ENCODE measurements at regions not wholly inside any gene's neighbourhood (a gene's known extent, or its start where the extent isn't known, plus 50 kb on each side); places are given as distances from the start of the nearest gene placed in this dataset.

DNA sequence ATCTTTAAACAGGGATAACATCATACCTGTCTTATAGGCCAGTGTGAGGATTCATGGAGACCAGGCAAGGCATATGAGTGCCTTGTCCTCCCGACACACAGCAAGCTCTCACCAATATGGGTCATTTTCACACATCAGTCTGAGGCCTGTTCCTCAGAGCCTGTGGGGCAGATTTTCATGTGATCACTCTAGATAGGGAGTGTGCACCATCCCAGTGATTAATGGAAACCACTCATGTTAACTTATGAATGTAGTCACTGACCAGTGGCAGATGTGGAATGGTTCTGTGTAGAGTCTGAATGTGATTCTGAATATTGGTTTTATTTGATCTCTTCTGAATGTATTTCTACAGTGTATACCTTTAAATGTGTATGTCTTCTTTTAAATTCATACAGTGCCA is 219.7 kb upstream of the SFSWAP start:
- Histone ChIP-seq H3K36me3 (no peaks in the 10 kb centered on the region), H3K4me3 (ENCODE audit: low read depth, low read length) (no peak overlapping the region), H3K4me1 (no peaks in the 10 kb centered on the region), H3K27me3 (no peaks in the 10 kb centered on the region; the same call in 1 of the 2 replicates), H3K9me3 (no peaks in the 10 kb centered on the region)
- TF ChIP-seq, protein P1, sequence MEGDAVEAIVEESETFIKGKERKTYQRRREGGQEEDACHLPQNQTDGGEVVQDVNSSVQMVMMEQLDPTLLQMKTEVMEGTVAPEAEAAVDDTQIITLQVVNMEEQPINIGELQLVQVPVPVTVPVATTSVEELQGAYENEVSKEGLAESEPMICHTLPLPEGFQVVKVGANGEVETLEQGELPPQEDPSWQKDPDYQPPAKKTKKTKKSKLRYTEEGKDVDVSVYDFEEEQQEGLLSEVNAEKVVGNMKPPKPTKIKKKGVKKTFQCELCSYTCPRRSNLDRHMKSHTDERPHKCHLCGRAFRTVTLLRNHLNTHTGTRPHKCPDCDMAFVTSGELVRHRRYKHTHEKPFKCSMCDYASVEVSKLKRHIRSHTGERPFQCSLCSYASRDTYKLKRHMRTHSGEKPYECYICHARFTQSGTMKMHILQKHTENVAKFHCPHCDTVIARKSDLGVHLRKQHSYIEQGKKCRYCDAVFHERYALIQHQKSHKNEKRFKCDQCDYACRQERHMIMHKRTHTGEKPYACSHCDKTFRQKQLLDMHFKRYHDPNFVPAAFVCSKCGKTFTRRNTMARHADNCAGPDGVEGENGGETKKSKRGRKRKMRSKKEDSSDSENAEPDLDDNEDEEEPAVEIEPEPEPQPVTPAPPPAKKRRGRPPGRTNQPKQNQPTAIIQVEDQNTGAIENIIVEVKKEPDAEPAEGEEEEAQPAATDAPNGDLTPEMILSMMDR (IDR thresholded peaks at IDR 0.05; ENCODE audit: low read depth, low read length) = no peak
- DNase-seq = no peak

DNA sequence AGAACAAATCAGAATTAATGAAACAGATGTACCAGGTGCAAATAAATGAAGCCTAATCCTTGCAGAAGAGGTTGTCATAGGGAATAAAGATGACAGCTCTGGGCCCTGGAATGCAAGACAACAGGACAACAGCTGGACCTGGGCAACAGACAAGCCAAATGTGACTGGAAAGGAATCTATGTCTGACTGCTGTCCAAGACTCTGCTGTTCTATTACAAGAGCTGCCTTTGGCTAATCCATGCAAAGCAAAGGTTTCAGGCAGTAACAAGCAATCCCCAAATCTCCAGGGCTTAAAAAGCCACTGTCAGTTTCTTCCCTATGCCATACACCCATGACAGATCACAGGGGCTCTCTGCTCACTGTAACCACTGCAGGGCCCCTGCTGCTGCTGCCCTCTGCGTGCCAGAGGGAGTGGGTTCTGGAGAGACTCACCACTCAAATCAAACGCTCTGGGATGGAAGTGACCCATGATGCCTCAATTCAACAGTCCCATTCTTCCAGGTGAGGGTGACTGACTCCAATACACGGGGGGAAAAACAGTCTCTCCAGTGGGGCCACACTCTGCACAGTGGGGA is 218.9 kb upstream of the SFSWAP start:
- TF ChIP-seq, protein P1 (IDR thresholded peaks at IDR 0.05; ENCODE audit: low read depth, low read length) = no peak
- Histone ChIP-seq H3K4me3 (ENCODE audit: low read depth, low read length) (no peak overlapping the region), H3K9me3 (no peaks in the 10 kb centered on the region), H3K4me1 (no peaks in the 10 kb centered on the region), H3K27me3 (no peaks in the 10 kb centered on the region; the same call in 1 of the 2 replicates), H3K36me3 (no peaks in the 10 kb centered on the region)
- DNase-seq = no peak

DNA sequence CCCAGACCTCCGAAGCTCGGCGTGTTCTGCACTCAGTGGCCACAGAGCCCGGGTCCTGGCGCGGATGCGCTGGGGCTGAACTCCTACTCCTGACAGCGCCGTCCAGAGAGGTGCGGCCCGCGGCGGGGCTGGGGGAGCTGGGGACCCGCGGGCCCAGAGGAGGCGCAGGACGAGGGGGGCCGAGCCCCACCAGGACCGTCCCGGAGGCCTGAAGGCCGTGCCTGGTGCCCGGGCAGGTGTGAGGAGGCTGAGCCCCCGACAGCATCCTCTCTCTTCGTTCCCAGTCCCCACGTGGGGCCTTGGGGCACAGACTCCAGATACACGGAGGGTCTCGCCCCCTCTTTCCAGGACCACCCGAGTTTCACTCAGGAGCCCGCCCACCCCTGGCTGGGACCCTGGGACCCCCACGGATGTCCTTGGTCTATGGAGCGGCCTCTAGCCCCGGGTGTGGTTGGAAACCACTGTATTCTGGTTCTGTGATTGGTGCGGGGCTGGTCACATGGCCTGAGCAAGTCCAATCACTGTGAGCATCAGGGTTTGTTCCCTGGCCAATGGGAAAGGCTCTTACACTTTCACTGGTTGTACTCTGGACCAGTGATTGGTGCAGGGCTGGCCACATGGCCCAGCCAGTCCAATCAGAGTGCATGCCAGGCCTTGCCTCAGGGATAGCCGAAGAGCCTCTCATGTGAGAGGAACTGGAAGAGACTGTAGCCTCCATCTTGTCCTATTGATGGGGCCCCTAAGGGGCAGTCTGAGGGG is 217.6 kb upstream of the SFSWAP start:
- Histone ChIP-seq H3K36me3 (no peaks in the 10 kb centered on the region), H3K9me3 (no peaks in the 10 kb centered on the region), H3K27me3 (no peaks in the 10 kb centered on the region; the same call in 1 of the 2 replicates), H3K4me3 (ENCODE audit: low read depth, low read length) (no peak overlapping the region), H3K4me1 (no peaks in the 10 kb centered on the region)
- TF ChIP-seq, protein P1 (IDR thresholded peaks at IDR 0.05; ENCODE audit: low read depth, low read length) = no peak
- DNase-seq = no peak

DNA sequence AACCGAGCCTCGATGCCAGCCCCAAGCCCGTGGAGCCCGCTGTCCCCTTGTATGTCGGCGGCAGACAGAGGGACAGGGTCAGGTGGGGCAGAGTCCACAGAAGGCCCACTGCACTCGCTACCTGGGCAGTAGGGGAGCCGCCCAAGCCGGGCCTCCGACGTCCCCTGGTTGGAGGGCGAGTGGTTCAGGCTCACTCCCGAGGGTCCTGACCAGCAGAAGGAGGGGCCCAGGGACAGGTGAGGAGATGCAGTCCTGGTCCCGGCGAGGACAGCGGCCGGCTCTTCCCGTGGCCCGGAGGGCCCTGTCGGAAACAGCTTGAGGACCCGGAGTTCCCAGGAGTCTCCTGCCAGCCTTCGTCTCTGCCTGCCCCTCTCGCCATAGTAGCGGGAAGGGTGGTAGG is 216.7 kb upstream of the SFSWAP start:
- Histone ChIP-seq H3K9me3 (no peaks in the 10 kb centered on the region), H3K4me3 (ENCODE audit: low read depth, low read length) (no peak overlapping the region), H3K4me1 (no peaks in the 10 kb centered on the region), H3K27me3 (no peaks in the 10 kb centered on the region; the same call in 1 of the 2 replicates), H3K36me3 (no peaks in the 10 kb centered on the region)
- TF ChIP-seq, protein P1 (IDR thresholded peaks at IDR 0.05; ENCODE audit: low read depth, low read length) = no peak
- no peak for DNase-seq

DNA sequence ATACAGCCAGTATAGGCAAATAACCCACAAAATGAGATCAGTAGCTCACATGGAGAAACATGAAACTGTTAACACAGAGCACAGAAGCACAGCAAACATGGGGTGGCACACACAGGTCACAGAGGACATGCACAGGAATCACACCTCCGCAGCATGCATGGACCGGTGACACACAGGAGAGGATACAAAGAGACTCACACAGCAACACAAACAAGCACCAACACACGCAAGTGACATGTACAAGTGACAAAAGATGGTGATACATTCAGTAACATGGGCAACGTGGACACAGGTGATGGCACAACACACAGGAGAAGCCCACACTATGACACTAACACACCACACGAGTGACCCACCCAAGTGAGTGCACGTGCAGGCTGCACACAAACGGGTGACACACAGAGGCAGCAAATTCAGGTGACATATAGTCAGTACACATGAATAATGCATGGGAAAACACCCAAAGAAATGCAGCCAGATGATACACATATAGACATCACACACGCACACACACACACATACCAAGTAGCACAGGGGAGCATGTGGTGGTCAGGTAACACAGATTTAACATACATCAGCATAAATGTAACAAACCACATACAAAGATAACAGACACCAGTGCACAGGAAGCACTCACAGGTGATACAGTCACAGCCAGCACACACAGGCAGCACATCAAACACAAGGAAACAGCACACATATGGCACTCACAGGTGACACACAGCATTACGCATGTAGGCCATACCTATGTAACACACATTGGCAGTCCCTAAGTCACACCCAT is 216.0 kb upstream of the SFSWAP start:
- DNase-seq = no peak
- no peaks in the 10 kb centered on the region for H3K36me3 ChIP-seq
- no peaks in the 10 kb centered on the region; the same call in 1 of the 2 replicates for H3K27me3 ChIP-seq
- no peak overlapping the region for H3K4me3 ChIP-seq (ENCODE audit: low read depth, low read length)
- H3K9me3 ChIP-seq = no peaks in the 10 kb centered on the region
- TF ChIP-seq, protein P1 (IDR thresholded peaks at IDR 0.05; ENCODE audit: low read depth, low read length) = no peak
- H3K4me1 ChIP-seq = no peaks in the 10 kb centered on the region

Measured in BE2C (cell line).